AG10803 (cell line): ENCODE measurements at regions not wholly inside any gene's neighbourhood (a gene's known extent, or its start where the extent isn't known, plus 50 kb on each side); places are given as distances from the start of the nearest gene placed in this dataset.

Source experiments
- DNase-seq: peaks from one replicate; pipeline ENCODE4 v3.0.0; 2010; ENCODE audit warnings: low read depth
- H3K4me3 ChIP-seq: 2 replicates; pipeline ENCODE4 v1.5.1; 2011; ENCODE audit warnings: mild to moderate bottlenecking, low read length, control low read depth
- TF ChIP-seq, protein P1 (sequence below): conservative IDR thresholded peaks from 2 replicates; pipeline ENCODE4 v1.5.1; 2011; ENCODE audit warnings: mild to moderate bottlenecking, low read length, control low read depth, inconsistent platforms

DNA sequence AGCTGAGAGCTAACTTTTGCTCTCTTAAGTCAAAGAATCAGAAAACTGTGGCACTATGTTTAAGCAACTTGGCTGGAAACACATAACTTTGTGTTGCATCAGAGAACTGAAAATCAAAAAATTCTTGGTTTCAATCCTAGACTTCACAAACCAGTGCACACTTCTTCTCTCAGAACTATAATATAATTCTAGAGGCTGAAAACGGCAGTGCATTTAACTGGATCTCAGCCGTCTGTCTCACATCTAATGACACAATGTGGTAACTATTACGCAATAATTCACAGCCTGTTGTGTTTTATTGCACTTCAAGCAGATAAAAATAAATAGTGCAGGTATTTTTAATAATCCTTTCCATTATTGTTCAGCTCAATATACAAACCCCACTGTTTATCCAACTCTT is 260.6 kb upstream of the DIAPH2 start:
- peak; percentile 47 for DNase-seq
- no peak overlapping the region for H3K4me3 ChIP-seq
- TF ChIP-seq, protein P1, sequence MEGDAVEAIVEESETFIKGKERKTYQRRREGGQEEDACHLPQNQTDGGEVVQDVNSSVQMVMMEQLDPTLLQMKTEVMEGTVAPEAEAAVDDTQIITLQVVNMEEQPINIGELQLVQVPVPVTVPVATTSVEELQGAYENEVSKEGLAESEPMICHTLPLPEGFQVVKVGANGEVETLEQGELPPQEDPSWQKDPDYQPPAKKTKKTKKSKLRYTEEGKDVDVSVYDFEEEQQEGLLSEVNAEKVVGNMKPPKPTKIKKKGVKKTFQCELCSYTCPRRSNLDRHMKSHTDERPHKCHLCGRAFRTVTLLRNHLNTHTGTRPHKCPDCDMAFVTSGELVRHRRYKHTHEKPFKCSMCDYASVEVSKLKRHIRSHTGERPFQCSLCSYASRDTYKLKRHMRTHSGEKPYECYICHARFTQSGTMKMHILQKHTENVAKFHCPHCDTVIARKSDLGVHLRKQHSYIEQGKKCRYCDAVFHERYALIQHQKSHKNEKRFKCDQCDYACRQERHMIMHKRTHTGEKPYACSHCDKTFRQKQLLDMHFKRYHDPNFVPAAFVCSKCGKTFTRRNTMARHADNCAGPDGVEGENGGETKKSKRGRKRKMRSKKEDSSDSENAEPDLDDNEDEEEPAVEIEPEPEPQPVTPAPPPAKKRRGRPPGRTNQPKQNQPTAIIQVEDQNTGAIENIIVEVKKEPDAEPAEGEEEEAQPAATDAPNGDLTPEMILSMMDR: no peak; the same call in 1 of the 2 replicates

DNA sequence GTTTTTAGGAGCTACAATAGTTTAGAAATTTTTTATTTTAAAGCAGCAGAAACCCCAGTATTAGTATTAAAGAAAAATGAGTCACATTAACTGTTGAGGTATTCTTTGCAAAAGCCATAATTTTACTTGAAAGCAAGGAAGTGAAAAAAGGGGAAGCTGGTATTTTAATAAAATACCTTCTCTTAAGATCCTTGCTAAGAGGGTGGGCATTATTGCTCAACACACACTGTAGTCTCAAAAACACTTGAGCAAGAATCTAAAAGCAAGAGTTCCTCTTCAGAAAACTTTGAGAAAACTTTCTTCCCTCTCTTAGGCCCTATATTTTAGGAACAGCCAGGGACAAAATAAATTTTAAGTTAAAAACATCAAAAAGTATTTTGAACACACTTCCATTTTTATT is 259.4 kb upstream of the DIAPH2 start:
- H3K4me3 ChIP-seq: no peak overlapping the region
- no peak for DNase-seq
- TF ChIP-seq, protein P1: no peak

DNA sequence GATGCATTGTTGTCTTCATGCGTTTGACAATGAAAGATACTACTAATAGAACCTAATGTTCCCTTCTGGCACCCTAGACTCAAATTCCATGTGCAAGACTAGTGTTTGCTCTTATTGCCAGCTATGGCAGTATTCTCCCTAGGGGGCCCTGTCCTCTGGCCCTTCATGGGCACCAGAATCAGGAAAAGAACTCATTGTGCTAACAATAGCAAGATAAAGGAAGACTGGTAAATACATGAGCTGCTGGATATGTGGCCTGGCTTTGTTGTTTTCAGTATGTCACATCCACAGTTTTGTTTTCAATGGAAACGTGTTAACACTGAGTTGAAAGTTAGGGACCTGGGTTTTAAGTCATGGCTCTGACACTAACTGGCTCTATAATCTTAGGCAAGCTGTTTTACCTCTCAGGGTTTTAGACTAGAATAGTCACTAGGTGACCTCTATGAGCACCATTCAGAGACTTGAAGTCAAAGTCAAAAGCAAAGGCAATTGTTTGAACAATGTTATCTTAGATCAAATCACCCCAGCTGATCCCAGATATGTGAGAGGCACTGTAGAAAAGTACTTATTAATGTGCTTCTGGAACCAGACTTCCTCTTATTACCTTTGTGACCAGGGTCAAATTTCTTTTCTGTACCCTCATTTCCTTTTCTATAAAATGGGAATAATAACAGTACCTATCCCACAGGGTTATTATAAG is 253.7 kb upstream of the DIAPH2 start:
- no peak overlapping the region for H3K4me3 ChIP-seq
- TF ChIP-seq, protein P1: no peak
- no peak for DNase-seq

DNA sequence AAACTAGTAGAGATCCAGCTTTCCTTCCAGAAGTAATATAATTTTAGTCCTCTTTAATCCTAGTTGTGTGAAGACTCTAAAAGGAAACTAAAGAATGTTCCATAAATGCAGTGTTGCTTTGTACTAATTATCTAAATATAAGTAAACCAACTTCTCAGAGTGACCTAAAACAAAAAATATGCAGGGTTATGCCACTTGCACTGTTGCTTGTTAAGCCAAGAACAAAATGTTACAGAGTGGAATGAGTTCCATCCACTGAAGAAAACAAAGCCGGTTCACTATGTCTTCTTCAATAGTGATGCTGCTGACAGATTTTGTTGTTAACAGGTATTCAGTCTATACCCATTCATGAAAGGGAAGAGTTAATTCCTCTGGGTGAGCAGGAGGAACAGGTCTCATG is 252.0 kb upstream of the DIAPH2 start:
- DNase-seq: peak; percentile 28
- TF ChIP-seq, protein P1: no peak
- no peak overlapping the region for H3K4me3 ChIP-seq

DNA sequence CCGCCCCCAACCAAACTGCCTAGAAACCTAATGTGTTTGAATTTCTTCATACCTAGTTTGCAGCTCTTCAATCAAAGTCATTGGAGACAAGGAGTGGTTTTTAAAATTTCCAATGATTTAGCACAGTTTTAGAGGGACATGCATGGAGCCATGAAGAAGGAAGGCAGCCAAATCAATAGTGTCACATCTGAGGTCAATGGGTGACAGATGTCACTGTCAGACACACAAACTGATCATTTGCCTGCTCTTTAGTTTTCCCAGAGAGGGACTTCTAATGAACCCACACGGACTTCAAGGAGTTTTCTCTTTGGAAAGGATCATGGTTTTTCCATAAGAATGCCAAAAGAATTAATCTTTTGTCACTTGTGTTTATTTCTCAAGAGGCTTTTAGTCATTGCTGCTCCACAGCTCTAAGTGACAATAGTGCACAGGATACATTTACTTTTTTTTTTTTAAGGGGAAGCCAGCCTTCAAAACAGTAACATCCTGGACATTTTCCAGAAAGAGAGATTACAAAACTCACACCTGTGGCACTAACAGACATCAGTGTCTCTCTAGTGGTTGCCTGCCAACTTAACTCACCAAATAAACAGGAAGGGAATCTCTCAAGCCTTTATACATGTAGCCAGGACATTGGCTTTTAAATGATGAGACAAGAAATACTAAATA is 251.1 kb upstream of the DIAPH2 start:
- H3K4me3 ChIP-seq: no peak overlapping the region
- TF ChIP-seq, protein P1: no peak
- DNase-seq: no peak

DNA sequence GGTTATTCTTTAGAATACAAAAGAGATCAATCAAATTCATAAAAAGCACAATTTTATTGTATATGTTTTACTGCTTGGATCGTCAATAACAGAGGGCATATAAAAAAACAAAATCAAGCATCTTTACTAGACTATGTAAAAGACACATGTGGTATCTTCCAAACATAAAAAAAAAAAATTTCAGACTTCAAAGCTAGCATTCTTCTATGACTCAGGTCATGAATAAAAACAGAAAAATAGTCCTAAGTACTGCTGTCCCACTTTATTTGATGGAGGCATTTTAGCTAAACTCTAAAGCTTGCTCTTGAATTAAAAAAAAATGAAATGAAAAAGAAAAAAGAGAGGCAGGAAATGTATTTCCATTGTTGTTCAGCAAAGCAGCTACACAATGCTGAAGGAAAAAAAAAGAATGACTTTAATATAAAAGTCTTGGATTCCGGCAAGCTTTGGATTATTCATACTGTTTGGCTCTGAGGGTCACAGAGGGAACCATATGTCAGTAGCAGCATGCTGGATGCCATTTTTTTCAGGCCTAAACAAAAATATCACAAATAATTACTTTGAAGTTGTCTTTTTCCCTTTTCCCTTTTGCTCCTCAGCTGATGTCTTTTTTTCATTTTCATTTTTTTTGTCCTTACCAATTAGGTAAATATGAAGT is 249.1 kb upstream of the DIAPH2 start:
- H3K4me3 ChIP-seq: no peak overlapping the region
- DNase-seq: peak; percentile 16
- TF ChIP-seq, protein P1: no peak

DNA sequence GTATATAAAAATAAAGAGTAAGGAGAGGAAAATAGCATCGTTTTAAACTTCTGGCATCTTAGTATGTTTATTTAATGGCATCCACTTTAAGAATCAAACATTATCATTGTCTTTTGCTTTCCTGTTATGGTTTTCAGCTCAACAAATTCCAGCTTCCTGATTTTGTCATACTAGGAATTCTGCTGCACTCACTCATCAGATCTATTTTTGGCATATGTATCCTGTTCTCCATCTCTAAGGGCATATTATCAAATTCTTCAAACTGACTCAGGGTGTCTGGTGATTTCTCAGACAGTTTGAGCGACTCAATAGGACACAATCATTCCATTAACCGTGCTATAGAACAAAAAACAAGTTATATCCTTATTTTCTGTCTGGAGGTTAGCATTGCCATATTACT is 248.5 kb upstream of the DIAPH2 start:
- DNase-seq: peak; percentile 73
- no peak overlapping the region for H3K4me3 ChIP-seq
- TF ChIP-seq, protein P1: no peak
